Ovary (tissue), 3 donors: ENCODE measurements at regions not wholly inside any gene's neighbourhood (a gene's known extent, or its start where the extent isn't known, plus 50 kb on each side); places are given as distances from the start of the nearest gene placed in this dataset.

Experiments
- CTCF ChIP-seq, 3 donors: fragments of 450-650 bp in 2 of 3; fragments of 200-600 bp in 1 of 3; IDR thresholded peaks; one replicate each; pipeline versions ENCODE4 v1.5.1 to v1.8.0; 2016 to 2022; ENCODE audit warnings: antibody characterized with exemption in 3 of 3, mild to moderate bottlenecking in 1 of 3
- POLR2A ChIP-seq: fragments of 450-650 bp; IDR thresholded peaks from one replicate; pipeline ENCODE4 v1.6.1; 2017; ENCODE audit warnings: antibody characterized with exemption, mild to moderate bottlenecking, moderate library complexity
- donor health status: DM: no; HTN: no; CAD: no.

GRCh38 chr6:165941249-165941775 lies 226.3 kb downstream of the TBXT start:
- TF ChIP-seq CTCF (IDR thresholded peaks at IDR 0.05), result no peak
- no peak for TF ChIP-seq POLR2A
